ENCODE measurements at regions not wholly inside any gene's neighbourhood (a gene's known extent, or its start where the extent isn't known, plus 50 kb on each side); places are given as distances from the start of the nearest gene placed in this dataset.

- TF ChIP-seq USF2 (IDR thresholded peaks at IDR 0.05; ENCODE audit: low read length) (no peak), CTBP2 (IDR thresholded peaks at IDR 0.05; ENCODE audit: borderline replicate concordance, insufficient read depth, insufficient read length, low read length) (no peak), CTCF (IDR thresholded peaks at IDR 0.05; ENCODE audit: control extremely low read depth in 1 of 3, insufficient read depth in 1 of 3, low read depth in 1 of 3, low read length in 3 of 3) (no peak), RNF2 (IDR thresholded peaks at IDR 0.05; ENCODE audit: borderline replicate concordance, low read depth, low read length, missing control alignments, poor library complexity, severe bottlenecking) (no peak), SP2 (IDR thresholded peaks at IDR 0.05; ENCODE audit: low read length) (no peak), POU5F1 (IDR thresholded peaks at IDR 0.05; ENCODE audit: low read depth, low read length) (no peak), POLR2A (IDR thresholded peaks at IDR 0.05; ENCODE audit: control extremely low read depth in 1 of 2, low read depth in 2 of 2, low read length in 2 of 2) (no peak)
Observed at GRCh38 chr7:26457696-26458327, 166.2 kb downstream of the SNX10 start (continued).
